CD4-positive, alpha-beta T cell treated with Interleukin-4 for 1 hour (primary cell): ENCODE measurements at regions not wholly inside any gene's neighbourhood (a gene's known extent, or its start where the extent isn't known, plus 50 kb on each side); places are given as distances from the start of the nearest gene placed in this dataset.

Experiments used
- DNase-seq, 2 donors: peaks; one replicate each; pipeline ENCODE4 v3.0.0-alpha.2; 2020 to 2022

GRCh38 chr5:174236070-174236469, 190.6 kb downstream of the NSG2 start:
- DNase-seq, result no peak

GRCh38 chr5:174239718-174240117, 194.2 kb downstream of the NSG2 start:
- no peak for DNase-seq

GRCh38 chr5:174242573-174242972, 197.1 kb downstream of the NSG2 start:
- no peak for DNase-seq

GRCh38 chr5:174243904-174244303, 198.4 kb downstream of the NSG2 start:
- DNase-seq, result no peak

- no peak for DNase-seq
Observed at GRCh38 chr5:174245516-174246075, 200.1 kb downstream of the NSG2 start.

- DNase-seq, result no peak
Observed at GRCh38 chr5:174246743-174247142, 201.2 kb downstream of the NSG2 start.

GRCh38 chr5:174247301-174247700, 201.8 kb downstream of the NSG2 start:
- no peak for DNase-seq

- DNase-seq, result no peak
Observed at GRCh38 chr5:174251305-174252000, 205.9 kb downstream of the NSG2 start.

GRCh38 chr5:174252121-174252520, 206.6 kb downstream of the NSG2 start:
- DNase-seq, result no peak

- no peak for DNase-seq
Observed at GRCh38 chr5:174259696-174260420, 214.4 kb downstream of the NSG2 start.

- DNase-seq, result no peak
Observed at GRCh38 chr5:174271316-174271715, 225.8 kb downstream of the NSG2 start.

- no peak for DNase-seq
Observed at GRCh38 chr5:174272671-174273070, 227.2 kb downstream of the NSG2 start.

GRCh38 chr5:174273325-174273724, 227.8 kb downstream of the NSG2 start:
- DNase-seq, result no peak

GRCh38 chr5:174275959-174276358, 230.5 kb downstream of the NSG2 start:
- no peak for DNase-seq

- DNase-seq, result no peak
Observed at GRCh38 chr5:174281089-174281760, 235.7 kb downstream of the NSG2 start.

GRCh38 chr5:174281855-174282254, 236.3 kb downstream of the NSG2 start:
- no peak for DNase-seq

- no peak for DNase-seq
Observed at GRCh38 chr5:174282391-174282790, 236.9 kb downstream of the NSG2 start.

GRCh38 chr5:174283211-174284005, 237.9 kb downstream of the NSG2 start:
- no peak for DNase-seq

- DNase-seq, result no peak
Observed at GRCh38 chr5:174284873-174285272, 239.4 kb downstream of the NSG2 start.

- DNase-seq, result no peak
Observed at GRCh38 chr5:174287761-174288160, 242.3 kb downstream of the NSG2 start.

- DNase-seq, result no peak
Observed at GRCh38 chr5:174288439-174288838, 242.9 kb downstream of the NSG2 start.

GRCh38 chr5:174291162-174291561, 245.7 kb downstream of the NSG2 start:
- DNase-seq, result no peak

GRCh38 chr5:174292348-174292747, 246.8 kb downstream of the NSG2 start:
- DNase-seq, result no peak
